GM19395 (cell line): ENCODE measurements at regions not wholly inside any gene's neighbourhood (a gene's known extent, or its start where the extent isn't known, plus 50 kb on each side); places are given as distances from the start of the nearest gene placed in this dataset.
"Not testable (repeated sequence)": the region's sequence is repeated elsewhere in the genome, so short reads cannot be mapped to it uniquely, and the experiment has no call there.

Source experiments
- ATAC-seq: cut with Tn5 transposase; IDR thresholded peaks from one replicate; pipeline ENCODE4 v1.9.1; 2021; ENCODE audit warnings: mild to moderate bottlenecking, moderate library complexity; ENCODE audit not compliant: unreplicated experiment

DNA sequence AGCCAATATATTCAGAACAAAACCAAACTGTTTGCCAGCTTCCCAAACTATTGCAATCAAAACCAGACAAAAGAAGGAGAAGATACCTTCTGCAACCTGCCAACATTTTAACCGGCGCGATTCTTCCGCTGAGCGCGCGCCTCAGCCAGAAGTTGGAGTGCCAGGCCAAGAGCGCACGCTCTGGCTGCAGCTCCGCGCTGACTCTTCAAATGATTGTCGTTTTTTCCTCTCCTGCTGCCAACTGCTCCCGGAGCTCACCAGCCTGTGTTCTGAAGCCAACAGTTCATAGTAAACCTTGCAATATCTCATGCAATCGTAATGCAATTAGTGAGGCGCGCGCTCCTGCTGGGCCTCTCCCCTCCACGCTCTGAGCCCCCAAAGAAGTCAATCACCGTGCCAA lies 259.7 kb upstream of the MGMT start:
- ATAC-seq = no peak

GRCh38 chr10:129210876-129211275 lies 256.2 kb upstream of the MGMT start:
- ATAC-seq = no peak

- no peak for ATAC-seq
Observed at GRCh38 chr10:129213256-129213655, 253.8 kb upstream of the MGMT start.

- not testable (repeated sequence) for ATAC-seq
Observed at GRCh38 chr10:129213996-129214395, 253.0 kb upstream of the MGMT start.

- no peak for ATAC-seq
Observed at GRCh38 chr10:129219364-129219763, 247.7 kb upstream of the MGMT start.

- ATAC-seq = no peak
Observed at GRCh38 chr10:129222436-129222835, 244.6 kb upstream of the MGMT start.

GRCh38 chr10:129223363-129223762 lies 243.7 kb upstream of the MGMT start:
- ATAC-seq = no peak

GRCh38 chr10:129224065-129224464 lies 243.0 kb upstream of the MGMT start:
- ATAC-seq = no peak

DNA sequence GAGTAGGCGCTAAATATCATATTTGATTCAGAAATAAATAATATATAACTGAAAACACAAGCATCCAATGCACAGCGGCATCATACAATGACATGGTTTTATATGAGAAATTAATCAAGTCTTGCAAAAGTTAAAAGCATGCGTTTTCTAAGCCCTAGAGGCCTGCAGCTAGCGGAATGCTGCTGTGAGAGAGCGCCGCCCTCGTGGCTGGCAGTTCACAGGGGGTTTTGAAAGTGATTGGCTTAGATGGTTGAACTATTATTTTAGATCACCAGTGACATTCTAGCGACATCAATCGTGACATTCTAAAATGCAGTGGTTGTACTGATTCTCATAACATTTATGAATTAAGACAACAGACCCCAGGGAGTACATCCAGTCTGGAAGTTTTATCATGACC lies 235.2 kb upstream of the MGMT start:
- no peak for ATAC-seq

GRCh38 chr10:129233351-129234148 lies 233.5 kb upstream of the MGMT start:
- no peak for ATAC-seq

DNA sequence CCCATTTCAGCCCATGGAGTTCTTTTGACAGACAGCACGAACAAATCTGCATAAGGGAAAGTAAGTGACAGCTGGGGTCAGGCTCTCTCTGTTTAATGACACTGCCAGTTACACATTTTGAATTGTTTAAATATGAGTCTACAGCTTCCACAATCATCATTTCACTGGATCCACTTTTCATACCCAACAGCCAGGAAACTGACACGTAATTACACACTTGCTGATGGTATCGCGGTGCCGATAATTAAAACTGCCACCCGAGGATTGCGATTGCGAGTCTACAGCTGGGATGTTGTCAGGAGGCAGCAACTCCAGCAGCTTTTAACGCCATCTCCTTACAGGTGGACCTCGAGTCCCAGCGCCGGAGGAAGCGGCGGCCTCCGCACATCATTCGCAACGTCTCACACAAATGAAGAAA lies 230.8 kb upstream of the MGMT start:
- ATAC-seq = no peak

DNA sequence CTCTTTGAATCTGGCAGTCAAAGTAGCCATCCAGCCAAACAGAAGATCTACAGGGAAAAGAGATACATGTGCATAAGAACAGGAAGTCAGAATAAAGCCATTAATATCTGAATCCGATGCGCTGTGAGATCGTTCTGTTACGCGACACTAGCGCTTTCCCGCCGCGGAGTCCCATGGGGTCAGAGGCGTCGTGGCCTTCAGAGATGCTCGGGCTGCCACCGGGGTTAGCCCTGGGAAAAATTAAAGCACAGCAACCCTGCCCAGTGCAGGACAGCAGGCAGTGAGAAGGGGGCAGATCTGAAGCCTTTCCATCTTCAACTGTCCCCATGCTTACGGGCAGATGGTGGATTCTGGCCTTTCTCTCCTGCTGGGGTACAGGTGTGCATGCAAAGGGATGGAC lies 225.6 kb upstream of the MGMT start:
- no peak for ATAC-seq

- no peak for ATAC-seq
Observed at GRCh38 chr10:129244298-129244697, 222.7 kb upstream of the MGMT start.

DNA sequence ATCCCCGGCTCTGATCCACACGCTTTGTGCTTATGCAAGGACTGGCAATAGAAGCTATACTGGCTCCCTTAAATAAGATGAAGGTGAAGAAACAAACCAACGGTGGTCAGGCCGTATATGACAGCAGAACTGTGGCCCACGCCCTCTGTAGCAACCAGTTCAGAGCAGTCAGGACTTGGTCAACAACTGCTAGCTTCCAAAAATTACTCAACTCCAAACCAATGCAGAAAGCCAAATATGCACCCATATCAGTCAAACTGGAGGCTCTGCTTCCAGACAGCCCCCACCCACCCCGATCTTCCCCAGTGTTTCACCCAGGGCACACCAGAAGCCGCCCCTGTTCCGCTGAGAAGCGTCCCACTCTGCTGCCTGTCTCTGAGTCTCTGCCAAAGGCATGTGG lies 222.3 kb upstream of the MGMT start:
- no peak for ATAC-seq

GRCh38 chr10:129253161-129253864 lies 213.7 kb upstream of the MGMT start:
- no peak for ATAC-seq

DNA sequence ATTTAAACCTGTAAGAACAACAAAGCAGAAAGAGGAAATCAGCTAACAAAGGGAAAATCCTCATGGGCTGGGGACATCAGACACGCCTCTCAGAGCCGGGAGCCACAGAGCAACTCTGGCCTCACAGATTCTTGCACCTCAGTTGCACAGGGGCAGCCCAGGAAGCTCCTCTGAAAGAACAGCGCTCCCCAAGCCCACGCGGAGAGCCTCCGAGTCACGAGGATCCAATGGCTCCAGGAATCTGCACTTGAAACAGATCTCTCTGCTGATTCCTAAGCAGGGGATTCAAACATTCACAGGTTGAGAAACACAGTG lies 213.2 kb upstream of the MGMT start:
- no peak for ATAC-seq

GRCh38 chr10:129258283-129258923 lies 208.6 kb upstream of the MGMT start:
- no peak for ATAC-seq

- ATAC-seq = no peak
Observed at GRCh38 chr10:129259128-129259815, 207.8 kb upstream of the MGMT start.

GRCh38 chr10:129272176-129272575 lies 194.9 kb upstream of the MGMT start:
- no peak for ATAC-seq

DNA sequence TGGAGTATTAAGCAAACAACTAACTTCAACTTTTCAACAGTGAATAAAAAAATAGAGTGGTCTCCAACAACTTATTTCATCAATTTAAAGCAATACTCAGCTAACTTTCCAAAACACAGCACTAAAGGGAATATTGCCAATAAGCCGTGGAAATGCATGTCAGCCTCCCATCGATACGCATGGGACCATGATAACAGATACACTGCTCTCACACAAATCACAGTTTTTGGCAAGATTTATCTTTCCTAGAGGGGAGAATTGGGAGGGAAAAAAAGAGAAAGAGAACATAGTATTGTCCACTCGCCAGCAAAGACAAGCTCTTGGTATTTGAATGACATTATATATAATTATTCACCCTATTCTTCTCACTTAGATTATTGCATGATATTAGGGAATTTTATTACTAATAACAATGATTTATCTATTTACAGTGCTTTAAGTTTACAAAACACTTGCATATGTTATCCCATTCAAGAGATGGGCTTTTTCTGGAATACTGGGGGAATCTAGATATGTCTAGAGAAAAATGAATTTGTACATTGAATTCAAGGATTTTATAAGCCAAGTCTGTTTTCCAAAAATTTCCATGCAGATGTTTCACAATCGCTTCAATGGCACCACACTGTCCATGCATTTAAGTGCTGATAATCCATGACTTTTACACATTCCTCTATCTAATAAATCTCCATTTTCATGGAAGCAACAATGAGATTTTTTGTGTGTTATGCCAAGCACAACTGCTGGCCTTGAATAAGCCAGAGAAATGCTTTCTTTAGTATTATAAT lies 194.0 kb upstream of the MGMT start:
- ATAC-seq = no peak

DNA sequence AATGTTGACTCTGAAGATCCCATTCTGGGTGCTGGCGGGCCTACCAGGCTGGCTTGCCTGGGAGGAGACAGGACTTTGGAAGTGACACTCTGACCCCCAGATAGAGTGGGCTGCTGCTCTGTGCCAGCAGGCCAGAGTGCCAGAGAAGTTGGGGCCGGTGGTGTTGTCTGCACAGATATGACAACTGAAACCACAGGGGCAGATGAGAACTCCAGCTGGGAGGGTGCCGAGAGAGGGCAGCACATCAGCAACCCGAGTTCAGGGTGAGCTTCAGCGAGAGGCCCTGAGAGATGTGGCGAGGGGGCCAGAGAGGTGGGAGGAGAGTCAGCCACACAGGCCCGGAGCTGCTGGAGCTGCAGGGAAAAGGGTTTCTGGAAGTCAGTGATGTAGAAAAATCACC lies 193.2 kb upstream of the MGMT start:
- no peak for ATAC-seq
